ENCODE measurements at regions not wholly inside any gene's neighbourhood (a gene's known extent, or its start where the extent isn't known, plus 50 kb on each side); places are given as distances from the start of the nearest gene placed in this dataset.
A peak's percentile ranks its signal among the peaks of the same experiment; 100 is the strongest.
"Not testable (repeated sequence)": the region's sequence is repeated elsewhere in the genome, so short reads cannot be mapped to it uniquely, and the experiment has no call there.

DNA sequence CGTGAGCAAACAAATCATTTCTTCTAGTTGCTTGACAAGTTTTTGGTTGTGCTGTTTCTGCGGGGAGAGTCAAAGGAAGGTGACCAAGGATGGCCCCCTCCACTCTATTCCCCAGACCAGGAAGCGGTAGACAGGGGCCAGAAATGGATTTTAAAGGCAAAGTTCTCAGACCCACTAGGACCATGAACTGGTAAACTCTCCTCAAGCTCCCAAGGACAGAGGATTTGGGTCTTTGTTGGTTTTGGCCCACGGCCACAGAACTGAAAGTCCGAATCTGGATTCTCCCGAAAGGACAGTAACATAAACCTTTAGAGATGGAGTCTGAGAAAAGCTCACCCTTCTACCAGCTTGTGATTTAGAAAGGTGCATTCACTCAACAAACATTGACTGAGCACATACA, 85.9 kb upstream of the C2CD4B start:
- no peak overlapping the region for H3K4me3 ChIP-seq (ENCODE audit: low read depth, low read length)
- DNase-seq (ENCODE audit: low read depth, low spot score) = no peak
- TF ChIP-seq, protein P1, sequence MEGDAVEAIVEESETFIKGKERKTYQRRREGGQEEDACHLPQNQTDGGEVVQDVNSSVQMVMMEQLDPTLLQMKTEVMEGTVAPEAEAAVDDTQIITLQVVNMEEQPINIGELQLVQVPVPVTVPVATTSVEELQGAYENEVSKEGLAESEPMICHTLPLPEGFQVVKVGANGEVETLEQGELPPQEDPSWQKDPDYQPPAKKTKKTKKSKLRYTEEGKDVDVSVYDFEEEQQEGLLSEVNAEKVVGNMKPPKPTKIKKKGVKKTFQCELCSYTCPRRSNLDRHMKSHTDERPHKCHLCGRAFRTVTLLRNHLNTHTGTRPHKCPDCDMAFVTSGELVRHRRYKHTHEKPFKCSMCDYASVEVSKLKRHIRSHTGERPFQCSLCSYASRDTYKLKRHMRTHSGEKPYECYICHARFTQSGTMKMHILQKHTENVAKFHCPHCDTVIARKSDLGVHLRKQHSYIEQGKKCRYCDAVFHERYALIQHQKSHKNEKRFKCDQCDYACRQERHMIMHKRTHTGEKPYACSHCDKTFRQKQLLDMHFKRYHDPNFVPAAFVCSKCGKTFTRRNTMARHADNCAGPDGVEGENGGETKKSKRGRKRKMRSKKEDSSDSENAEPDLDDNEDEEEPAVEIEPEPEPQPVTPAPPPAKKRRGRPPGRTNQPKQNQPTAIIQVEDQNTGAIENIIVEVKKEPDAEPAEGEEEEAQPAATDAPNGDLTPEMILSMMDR (IDR thresholded peaks at IDR 0.05; ENCODE audit: insufficient read depth, low read length, missing control alignments) = no peak
- ChIA-PET CTCF (no interaction called here), POLR2A (no interaction called here)

DNA sequence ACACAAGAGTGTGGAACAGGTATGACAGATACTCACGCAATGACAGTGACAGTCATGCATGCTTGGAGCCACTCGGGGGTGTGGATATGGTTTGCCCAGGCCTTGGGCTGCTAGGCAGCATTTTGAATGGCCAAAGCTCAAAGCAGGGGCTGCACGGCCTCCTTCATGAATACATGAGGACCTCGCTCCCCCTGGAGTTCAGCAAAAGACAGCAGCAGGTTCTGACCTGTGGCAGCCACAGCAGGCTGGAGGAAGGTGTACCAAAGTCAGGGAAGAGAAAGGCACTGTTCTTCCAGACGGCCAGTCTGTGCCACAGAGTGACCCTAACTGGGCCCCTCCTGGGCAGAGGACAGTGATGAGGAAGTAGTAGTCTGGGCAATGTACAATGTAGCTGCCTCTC, 88.2 kb upstream of the C2CD4B start:
- H3K4me3 ChIP-seq (ENCODE audit: low read depth, low read length) = no peak overlapping the region
- CTCF ChIA-PET = interaction anchor here (0.8 to 3.4 kb wide), 16 partner anchors 8 to 380 kb away, joined by 3 to 24 read pairs (median 6); partner anchors contain the start of gene VPS13C
- POLR2A ChIA-PET = no interaction called here
- no peak for DNase-seq (ENCODE audit: low read depth, low spot score)
- TF ChIP-seq, protein P1 (IDR thresholded peaks at IDR 0.05; ENCODE audit: insufficient read depth, low read length, missing control alignments) = no peak

DNA sequence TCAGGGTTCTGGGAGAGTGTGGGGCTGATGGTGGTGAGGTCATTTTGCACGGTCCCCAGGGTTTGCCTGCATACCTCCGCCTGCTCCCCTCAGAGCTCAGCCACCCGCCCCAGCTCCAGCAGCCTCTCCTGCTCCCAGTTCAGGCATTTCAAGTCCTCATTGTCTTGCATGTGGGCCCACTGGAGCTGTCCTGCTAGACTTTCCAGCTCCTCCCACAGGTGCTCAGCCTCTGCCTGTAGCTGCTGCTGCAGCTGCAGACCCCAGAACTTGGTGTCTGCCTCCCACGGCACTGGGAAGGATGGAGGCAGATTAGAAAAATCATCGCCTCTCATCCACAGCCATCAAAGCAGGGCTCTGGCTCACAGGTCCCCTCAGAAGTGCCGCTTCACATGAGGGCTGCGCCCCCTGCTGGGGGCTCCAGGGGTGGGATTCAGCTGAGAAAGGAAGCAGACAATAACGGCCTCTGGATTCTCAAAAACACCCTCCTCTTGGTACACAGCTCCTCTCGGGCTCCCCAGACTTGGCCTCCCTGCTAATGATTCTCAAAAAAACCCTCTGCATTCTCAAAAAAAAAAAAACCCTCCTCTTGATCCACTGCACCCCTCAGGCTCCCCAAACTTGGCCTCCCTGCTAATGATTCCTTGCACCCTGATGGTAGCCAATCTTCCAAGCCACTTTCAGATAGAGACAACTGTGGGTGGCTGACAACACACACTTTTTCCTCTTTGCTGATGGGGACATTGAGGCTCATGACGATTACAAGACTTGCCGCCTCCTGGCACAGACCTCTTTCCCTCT, 89.3 kb upstream of the C2CD4B start:
- no peak overlapping the region for H3K4me3 ChIP-seq (ENCODE audit: low read depth, low read length)
- TF ChIP-seq, protein P1 (IDR thresholded peaks at IDR 0.05; ENCODE audit: insufficient read depth, low read length, missing control alignments) = peak; percentile 84
- no peak for DNase-seq (ENCODE audit: low read depth, low spot score)
- ChIA-PET POLR2A (no interaction called here), CTCF (interaction anchor here (0.7 to 3.4 kb wide), 22 partner anchors 9 to 381 kb away, joined by 3 to 24 read pairs (median 4); partner anchors contain the start of gene VPS13C)

DNA sequence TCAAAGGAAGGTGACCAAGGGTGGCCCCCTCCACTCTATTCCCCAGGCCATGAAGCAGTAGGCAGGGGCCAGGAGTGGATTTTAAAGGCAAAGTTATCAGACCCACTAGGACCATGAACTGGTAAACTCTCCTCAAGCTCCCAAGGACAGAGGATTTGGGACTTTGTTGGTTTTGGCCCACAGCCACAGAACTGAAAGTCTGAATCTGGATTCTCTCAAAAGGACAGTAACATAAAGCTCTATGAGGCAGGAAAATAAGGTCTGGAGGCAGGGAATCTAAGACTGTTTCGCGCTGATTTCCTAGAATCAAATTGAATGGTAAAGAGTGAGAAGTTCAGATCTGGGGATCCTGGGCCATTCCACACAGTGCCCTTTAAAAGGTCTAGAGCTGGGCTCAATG, 91.3 kb upstream of the C2CD4B start:
- DNase-seq (ENCODE audit: low read depth, low spot score); POLR2A ChIA-PET; H3K4me3 ChIP-seq (ENCODE audit: low read depth, low read length): not testable (repeated sequence)
- CTCF ChIA-PET = interaction anchor here (1.4 to 3.4 kb wide), 2 partner anchors 50 to 184 kb away, joined by 4 to 12 read pairs; no protein-coding TSS in a partner anchor

DNA sequence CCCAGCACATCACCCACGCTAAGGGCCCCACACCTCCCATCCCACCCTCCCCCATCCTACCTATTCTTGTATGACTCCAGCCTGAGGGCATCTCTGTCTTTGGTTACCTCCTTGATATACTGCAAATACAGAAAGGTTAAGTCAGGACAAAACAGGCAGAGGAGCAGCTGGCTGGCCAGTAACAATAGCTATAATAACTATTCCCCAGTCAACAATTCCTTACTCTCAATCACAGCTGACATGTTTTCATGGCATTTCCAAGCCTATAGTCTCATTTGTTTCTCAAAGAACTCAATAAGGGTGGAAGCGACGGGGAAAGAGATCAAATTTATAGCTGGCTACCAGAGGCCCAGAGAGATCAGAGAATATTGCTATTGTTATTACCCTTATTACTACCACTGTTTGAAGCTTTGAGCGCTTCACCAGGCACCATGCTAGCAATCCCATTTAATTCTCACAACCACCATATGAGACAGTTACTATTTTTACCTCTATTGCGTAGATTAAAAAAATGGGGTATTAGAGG, 93.0 kb upstream of the C2CD4B start:
- CTCF ChIA-PET = no interaction called here
- POLR2A ChIA-PET = no interaction called here
- TF ChIP-seq, protein P1 (IDR thresholded peaks at IDR 0.05; ENCODE audit: insufficient read depth, low read length, missing control alignments) = no peak
- H3K4me3 ChIP-seq (ENCODE audit: low read depth, low read length) = no peak overlapping the region
- no peak for DNase-seq (ENCODE audit: low read depth, low spot score)

DNA sequence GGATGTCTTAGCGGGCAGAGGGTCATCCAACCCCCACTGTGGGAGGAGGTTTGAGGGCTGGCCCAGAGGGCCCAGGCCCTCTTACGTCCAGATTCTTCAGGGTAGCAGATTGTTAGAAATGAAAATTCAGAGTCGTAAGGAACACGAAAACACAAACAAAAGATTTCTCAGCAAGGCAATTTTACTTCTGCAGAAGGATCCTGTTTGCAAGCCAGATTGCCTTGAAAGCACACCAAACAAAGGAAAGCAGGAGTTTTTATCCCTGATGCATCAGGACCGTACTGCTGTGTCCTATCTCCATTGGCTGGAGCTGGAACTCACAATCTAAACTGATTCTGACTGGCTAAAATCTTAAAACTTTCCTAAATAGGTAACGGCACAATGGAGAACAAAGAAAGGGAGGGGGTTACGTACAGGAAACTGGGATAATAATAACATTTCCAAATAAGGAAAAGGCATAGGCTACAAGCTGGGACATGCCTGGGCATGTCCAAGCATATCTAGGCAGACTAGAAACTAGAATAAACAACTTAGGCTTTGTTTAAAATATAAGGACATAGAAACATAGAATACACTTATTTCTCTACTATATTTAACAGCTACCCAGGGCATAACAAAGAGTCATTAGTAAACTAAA, 97.3 kb upstream of the C2CD4B start:
- H3K4me3 ChIP-seq (ENCODE audit: low read depth, low read length) = no peak overlapping the region
- CTCF ChIA-PET = interaction anchor here (1.0 to 4.4 kb wide), 3 partner anchors 8 to 22 kb away, joined by 3 to 24 read pairs (median 4); no protein-coding TSS in a partner anchor
- TF ChIP-seq, protein P1 (IDR thresholded peaks at IDR 0.05; ENCODE audit: insufficient read depth, low read length, missing control alignments) = no peak
- DNase-seq (ENCODE audit: low read depth, low spot score) = no peak
- POLR2A ChIA-PET = no interaction called here
